HG03442 (cell line): ENCODE measurements at regions not wholly inside any gene's neighbourhood (a gene's known extent, or its start where the extent isn't known, plus 50 kb on each side); places are given as distances from the start of the nearest gene placed in this dataset.

Experiments used
- ATAC-seq: cut with Tn5 transposase; IDR thresholded peaks from one replicate; pipeline ENCODE4 v1.9.1; 2021; ENCODE audit warnings: mild to moderate bottlenecking, moderate library complexity; ENCODE audit not compliant: unreplicated experiment

GRCh38 chr11:76277298-76278175 lies 71.2 kb upstream of the WNT11 start:
- no peak for ATAC-seq

- ATAC-seq, result no peak
Measured at GRCh38 chr11:76276781-76277155, 70.5 kb upstream of the WNT11 start.

- ATAC-seq, result no peak
Measured at GRCh38 chr11:76276046-76276780, 69.9 kb upstream of the WNT11 start.

- no peak for ATAC-seq
Measured at GRCh38 chr11:76275446-76275845, 69.1 kb upstream of the WNT11 start.

GRCh38 chr11:76271068-76271467 lies 64.8 kb upstream of the WNT11 start:
- no peak for ATAC-seq

- ATAC-seq, result no peak
Measured at GRCh38 chr11:76270389-76270788, 64.1 kb upstream of the WNT11 start.

GRCh38 chr11:76269661-76270261 lies 63.5 kb upstream of the WNT11 start:
- no peak for ATAC-seq

- ATAC-seq, result no peak
Measured at GRCh38 chr11:76269247-76269646, 62.9 kb upstream of the WNT11 start.

- no peak for ATAC-seq
Measured at GRCh38 chr11:76268498-76268897, 62.2 kb upstream of the WNT11 start.

- ATAC-seq, result no peak
Measured at GRCh38 chr11:76267556-76267955, 61.3 kb upstream of the WNT11 start.

- ATAC-seq, result no peak
Measured at GRCh38 chr11:76266286-76267100, 60.2 kb upstream of the WNT11 start.

- ATAC-seq, result no peak
Measured at GRCh38 chr11:76265771-76266241, 59.5 kb upstream of the WNT11 start.

- ATAC-seq, result no peak
Measured at GRCh38 chr11:76263657-76264056, 57.4 kb upstream of the WNT11 start.

- ATAC-seq, result no peak
Measured at GRCh38 chr11:76263166-76263565, 56.9 kb upstream of the WNT11 start.

- no peak for ATAC-seq
Measured at GRCh38 chr11:76260296-76260925, 54.1 kb upstream of the WNT11 start.

- no peak for ATAC-seq
Measured at GRCh38 chr11:76259299-76259908, 53.1 kb upstream of the WNT11 start.

- ATAC-seq, result no peak
Measured at GRCh38 chr11:76257074-76257719, 50.9 kb upstream of the WNT11 start.

- no peak for ATAC-seq
Measured at GRCh38 chr11:76256448-76256847, 50.1 kb upstream of the WNT11 start.
